Ovary (tissue), 7 donors: ENCODE measurements at regions not wholly inside any gene's neighbourhood (a gene's known extent, or its start where the extent isn't known, plus 50 kb on each side); places are given as distances from the start of the nearest gene placed in this dataset.

ENCODE experiments used
- DNase-seq, 5 donors: peaks; one replicate each; pipeline ENCODE4 v3.0.0-alpha.2; 2019 to 2020
- H3K27ac ChIP-seq, 2 donors: fragments of 200-600 bp; one replicate each; pipeline versions ENCODE4 v1.5.1 to v1.8.0; 2019 to 2022
- H3K27me3 ChIP-seq: fragments of 200-600 bp; one replicate; pipeline ENCODE4 v1.8.0; 2022
- H3K36me3 ChIP-seq: fragments of 200-600 bp; sonication (generic); one replicate; pipeline ENCODE4 v1.5.1; 2019
- H3K4me1 ChIP-seq: one replicate; pipeline ENCODE4 v1.8.1; 2013; ENCODE audit warnings: mild to moderate bottlenecking, moderate library complexity; ENCODE audit not compliant: insufficient read depth
- H3K4me3 ChIP-seq: fragments of 200-600 bp; sonication (generic); one replicate; pipeline ENCODE4 v1.5.1; 2017
- H3K9me3 ChIP-seq, 2 donors: fragments of 200-600 bp in 1 of 2; sonication (generic) in 1 of 2; one replicate each; pipeline versions ENCODE4 v1.5.1 to v1.8.1; 2013 to 2019; ENCODE audit warnings: mild to moderate bottlenecking in 1 of 2, moderate library complexity in 1 of 2
- CTCF ChIP-seq, 3 donors: fragments of 450-650 bp in 2 of 3; fragments of 200-600 bp in 1 of 3; IDR thresholded peaks; one replicate each; pipeline versions ENCODE4 v1.5.1 to v1.8.0; 2016 to 2022; ENCODE audit warnings: antibody characterized with exemption in 3 of 3, mild to moderate bottlenecking in 1 of 3
- EP300 ChIP-seq: sonication (generic); formaldehyde crosslinking; IDR thresholded peaks from one replicate; pipeline ENCODE4 v1.6.1; 2017; ENCODE audit warnings: antibody characterized with exemption
- POLR2A ChIP-seq: fragments of 450-650 bp; IDR thresholded peaks from one replicate; pipeline ENCODE4 v1.6.1; 2017; ENCODE audit warnings: antibody characterized with exemption, mild to moderate bottlenecking, moderate library complexity
- WGBS, 3 donors: extraction: QIAGEN DNeasy Blood & Tissue Kit in 1 of 3; methylation state at CpG; one replicate each; pipeline versions ENCODE4 v1.1.5 to v1.1.7; 2013 to 2017; 5-methylcytosine and 5-hydroxymethylcytosine counted together
- intact Hi-C, 4 donors: fragments of 100-400 bp; cut with DNase I; formaldehyde crosslinking; loops; one replicate each; pipeline versions ENCODE4 v1.11.0 to v1.15.1; 2022 to 2023
- donor health status: DM: no; HTN: no; CAD: no; lungs with moderate emphysema.
- donor health status: DM: no; HTN: no; CAD: no.
- donor health status: Bipolar disorder and iron deficiency.
- donor health status: DM: no; HTN: no; CAD: no.
- donor health status: DM: yes; HTN: yes; CAD: no.

GRCh38 chr7:27345164-27345887, 102.7 kb downstream of the EVX1 start:
- peaks cover 2% of the 10 kb centered on the region for H3K4me1 ChIP-seq
- H3K9me3 ChIP-seq, result no peaks in the 10 kb centered on the region
- H3K27ac ChIP-seq, result no peak overlapping the region
- H3K4me3 ChIP-seq, result no peak overlapping the region
- intact Hi-C loops, result no loop called here
- H3K36me3 ChIP-seq, result no peaks in the 10 kb centered on the region
- 78 to 86% (median 82%) methylated on average over 3 of the region's 3 CpGs for WGBS, 3 donors
- TF ChIP-seq EP300, result no peak
- TF ChIP-seq POLR2A, result no peak
- no peak for TF ChIP-seq CTCF (IDR thresholded peaks at IDR 0.05)
- no peak for DNase-seq
- H3K27me3 ChIP-seq, result no peaks in the 10 kb centered on the region

DNA sequence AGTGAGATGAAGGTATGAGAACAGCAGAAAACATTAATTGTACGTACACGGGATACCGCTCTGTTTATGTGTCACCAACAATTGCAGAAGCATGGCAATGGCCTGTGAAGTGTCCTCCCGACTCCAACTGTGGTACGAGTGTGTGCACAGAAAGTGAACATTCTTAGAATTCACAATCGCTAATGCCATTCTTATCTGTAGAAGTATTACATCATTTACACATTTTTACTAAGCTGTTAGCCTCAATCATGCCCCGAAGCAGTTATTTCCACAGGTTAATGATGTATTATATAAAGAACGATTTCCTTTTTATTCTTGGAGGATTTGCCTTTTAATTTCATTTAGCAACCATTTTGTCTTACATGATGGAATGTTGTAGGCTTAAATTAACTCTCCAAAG, 103.4 kb downstream of the EVX1 start:
- intact Hi-C loops, result no loop called here
- Histone ChIP-seq H3K4me3 (no peak overlapping the region), H3K27me3 (no peaks in the 10 kb centered on the region), H3K9me3 (no peaks in the 10 kb centered on the region), H3K27ac (no peak overlapping the region), H3K4me1 (peaks cover 2% of the 10 kb centered on the region), H3K36me3 (no peaks in the 10 kb centered on the region)
- WGBS, 3 donors, result 85 to 89% (median 87%) methylated on average over 8 of the region's 8 CpGs
- TF ChIP-seq EP300, result no peak
- no peak for TF ChIP-seq POLR2A
- no peak for TF ChIP-seq CTCF (IDR thresholded peaks at IDR 0.05)
- DNase-seq, result no peak

- DNase-seq, result peak; percentile 34 to 47 (median 46)
- Histone ChIP-seq H3K27me3 (no peaks in the 10 kb centered on the region), H3K27ac (no peak overlapping the region), H3K4me1 (peaks cover 2% of the 10 kb centered on the region), H3K36me3 (no peaks in the 10 kb centered on the region), H3K4me3 (no peak overlapping the region), H3K9me3 (no peaks in the 10 kb centered on the region)
- no peak for TF ChIP-seq EP300
- 20 to 28% (median 22%) methylated on average over 10 of the region's 10 CpGs for WGBS, 3 donors
- intact Hi-C loops, result no loop called here
Observed at GRCh38 chr7:27346531-27347275, 104.1 kb downstream of the EVX1 start.

DNA sequence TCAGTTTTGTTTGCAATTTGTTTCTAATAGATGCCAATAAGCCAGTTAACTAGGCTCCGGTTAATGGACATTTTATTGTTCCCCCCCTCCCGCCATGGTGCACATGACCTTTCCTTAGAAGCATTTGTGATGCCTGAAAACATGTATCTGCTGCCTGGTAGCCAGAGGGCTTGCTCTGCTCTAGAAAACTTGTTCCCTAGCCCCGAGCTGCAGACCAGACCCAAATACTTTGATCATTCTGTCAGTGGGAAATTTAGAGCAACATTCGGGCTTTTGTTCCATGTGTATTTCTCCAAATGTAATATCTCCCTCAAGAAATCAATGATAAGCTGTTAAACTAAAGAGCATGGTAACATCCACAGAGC, 104.7 kb downstream of the EVX1 start:
- no peak for TF ChIP-seq CTCF (IDR thresholded peaks at IDR 0.05)
- TF ChIP-seq EP300, result no peak
- no peak for TF ChIP-seq POLR2A
- Histone ChIP-seq H3K36me3 (no peaks in the 10 kb centered on the region), H3K4me3 (no peak overlapping the region), H3K9me3 (no peaks in the 10 kb centered on the region), H3K27me3 (no peaks in the 10 kb centered on the region), H3K27ac (no peak overlapping the region), H3K4me1 (peaks cover 2% of the 10 kb centered on the region)
- DNase-seq, result no peak
- 40 to 67% (median 49%) methylated on average over 4 of the region's 4 CpGs for WGBS, 3 donors
- intact Hi-C loops, result no loop called here

DNA sequence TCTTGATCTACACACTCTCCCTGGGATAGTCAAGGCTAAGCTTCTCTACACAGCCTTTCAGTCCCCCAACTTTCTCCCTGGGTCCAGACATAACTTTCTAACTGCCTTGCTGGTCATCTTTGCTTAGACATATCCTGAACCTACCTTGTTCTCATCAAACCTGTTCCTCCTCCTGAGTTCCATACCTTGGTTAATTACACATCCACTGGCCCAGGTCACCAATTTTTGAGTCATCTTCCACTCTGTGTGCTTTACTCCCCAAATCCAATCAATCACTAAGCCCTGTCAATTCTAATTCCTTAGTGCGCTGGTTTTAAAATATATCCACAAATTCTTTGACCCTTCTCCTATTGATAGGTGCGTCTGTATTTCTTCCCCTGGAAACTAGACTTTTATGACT, 107.0 kb downstream of the EVX1 start:
- TF ChIP-seq POLR2A (no peak), EP300 (no peak), CTCF (IDR thresholded peaks at IDR 0.05) (no peak)
- H3K36me3 ChIP-seq, result no peaks in the 10 kb centered on the region
- H3K27ac ChIP-seq, result no peak overlapping the region
- H3K9me3 ChIP-seq, result no peaks in the 10 kb centered on the region
- peaks cover 2% of the 10 kb centered on the region for H3K4me1 ChIP-seq
- no peak overlapping the region for H3K4me3 ChIP-seq
- 87 to 90% (median 90%) methylated on average over 2 of the region's 2 CpGs for WGBS, 3 donors
- no peak for DNase-seq
- intact Hi-C loops, result no loop called here
- H3K27me3 ChIP-seq, result no peaks in the 10 kb centered on the region
